Endodermal cell (in vitro differentiated cells): ENCODE measurements at regions not wholly inside any gene's neighbourhood (a gene's known extent, or its start where the extent isn't known, plus 50 kb on each side); places are given as distances from the start of the nearest gene placed in this dataset.

Experiments
- DNase-seq: peaks from one replicate; pipeline ENCODE4 v3.0.0-alpha.2; 2017
- H3K27ac ChIP-seq: 2 replicates; pipeline ENCODE4 v1.5.1; 2013; ENCODE audit warnings: mild to moderate bottlenecking, low read depth, low read length, moderate library complexity
- H3K27me3 ChIP-seq: 2 replicates; pipeline ENCODE4 v1.6.1; 2013; ENCODE audit warnings: mild to moderate bottlenecking, low read length, moderate library complexity; ENCODE audit not compliant: insufficient read depth, control insufficient read depth, poor library complexity, severe bottlenecking
- H3K36me3 ChIP-seq: 2 replicates; pipeline ENCODE4 v1.7.0; 2013; ENCODE audit warnings: mild to moderate bottlenecking, low read length, moderate library complexity; ENCODE audit not compliant: control insufficient read depth, insufficient read depth
- H3K4me1 ChIP-seq: one replicate; pipeline ENCODE4 v1.7.0; 2013; ENCODE audit warnings: low read length; ENCODE audit not compliant: control insufficient read depth, insufficient read depth
- H3K4me3 ChIP-seq: 2 replicates; pipeline ENCODE4 v1.5.1; 2013; ENCODE audit warnings: mild to moderate bottlenecking, low read length, moderate library complexity
- H3K9ac ChIP-seq: 2 replicates; pipeline ENCODE4 v1.6.1; 2013; ENCODE audit warnings: mild to moderate bottlenecking, low read length, moderate library complexity; ENCODE audit not compliant: poor library complexity, severe bottlenecking; ENCODE audit errors: extremely low read depth
- H3K9me3 ChIP-seq: 2 replicates; pipeline ENCODE4 v1.6.1; 2013; ENCODE audit warnings: mild to moderate bottlenecking, low read length, moderate library complexity; ENCODE audit not compliant: control insufficient read depth
- H3K27ac Mint-ChIP-seq: 2 replicates; pipeline ENCODE4 v1.8.0; 2020; ENCODE audit warnings: mixed read lengths
- H3K27me3 Mint-ChIP-seq: 2 replicates; pipeline ENCODE4 v1.8.0; 2021; ENCODE audit warnings: mild to moderate bottlenecking, mixed read lengths; ENCODE audit not compliant: insufficient read depth
- H3K36me3 Mint-ChIP-seq: 2 replicates; pipeline ENCODE4 v1.8.0; 2020; ENCODE audit warnings: low read depth, mixed read lengths
- H3K4me1 Mint-ChIP-seq: 2 replicates; pipeline ENCODE4 v1.8.0; 2020; ENCODE audit warnings: mixed read lengths
- H3K4me3 Mint-ChIP-seq: 2 replicates; pipeline ENCODE4 v1.8.0; 2020; ENCODE audit warnings: mild to moderate bottlenecking, moderate library complexity, mixed read lengths
- H3K9me3 Mint-ChIP-seq: 2 replicates; pipeline ENCODE4 v1.8.0; 2020; ENCODE audit warnings: mild to moderate bottlenecking, mixed read lengths
- CTCF ChIP-seq: fragments of 200-600 bp; sonication (generic); conservative IDR thresholded peaks from 2 replicates; pipeline ENCODE4 v1.5.0; 2021; ENCODE audit warnings: antibody characterized with exemption, mild to moderate bottlenecking
- WGBS, 2 experiments: methylation state at CpG; one replicate each; pipeline versions ENCODE4 v1.1.5 to v1.1.7; 2013; ENCODE audit warnings: missing lambda C conversion rate in 2 of 2, mixed read lengths in 1 of 2; ENCODE audit not compliant: insufficient coverage in 1 of 2, insufficient read length in 1 of 2; 5-methylcytosine and 5-hydroxymethylcytosine counted together

- no peaks in the 10 kb centered on the region for H3K9me3 ChIP-seq
- no peak for TF ChIP-seq CTCF
- no peak overlapping the region for H3K27ac ChIP-seq
- no peak overlapping the region for H3K4me3 ChIP-seq
- H3K4me1 ChIP-seq = no peaks in the 10 kb centered on the region
- Mint-ChIP-seq H3K9me3 (no peaks in the 10 kb centered on the region), H3K4me3 (no peak overlapping the region), H3K27me3 (no peaks in the 10 kb centered on the region), H3K36me3 (peaks cover 1% of the 10 kb centered on the region), H3K4me1 (peaks cover 3% of the 10 kb centered on the region), H3K27ac (no peak overlapping the region)
- no peak for DNase-seq
- no peak overlapping the region for H3K9ac ChIP-seq
- H3K36me3 ChIP-seq = no peaks in the 10 kb centered on the region
- no peaks in the 10 kb centered on the region for H3K27me3 ChIP-seq
Observed at GRCh38 chr20:39944861-39945260, 744.2 kb downstream of the MAFB start.

GRCh38 chr20:39943336-39943735 lies 745.7 kb downstream of the MAFB start:
- no peak overlapping the region for H3K4me3 Mint-ChIP-seq
- Histone ChIP-seq H3K4me1 (no peaks in the 10 kb centered on the region), H3K36me3 (no peaks in the 10 kb centered on the region), H3K27ac (no peak overlapping the region), H3K27me3 (no peaks in the 10 kb centered on the region), H3K4me3 (no peak overlapping the region), H3K9ac (no peak overlapping the region), H3K9me3 (no peaks in the 10 kb centered on the region)
- 93 to 96% methylated on average over 5 to 6 of the region's 6 CpGs for WGBS, 2 experiments
- H3K27ac Mint-ChIP-seq = no peak overlapping the region
- no peak for DNase-seq
- H3K9me3 Mint-ChIP-seq = no peaks in the 10 kb centered on the region
- TF ChIP-seq CTCF = no peak
- H3K36me3 Mint-ChIP-seq = peaks cover 1% of the 10 kb centered on the region
- no peaks in the 10 kb centered on the region for H3K27me3 Mint-ChIP-seq
- peaks cover 2% of the 10 kb centered on the region for H3K4me1 Mint-ChIP-seq

- H3K27ac Mint-ChIP-seq = no peak overlapping the region
- Histone ChIP-seq H3K9ac (no peak overlapping the region), H3K27ac (no peak overlapping the region), H3K36me3 (no peaks in the 10 kb centered on the region), H3K27me3 (no peaks in the 10 kb centered on the region), H3K9me3 (no peaks in the 10 kb centered on the region), H3K4me3 (no peak overlapping the region), H3K4me1 (no peaks in the 10 kb centered on the region)
- no peak for DNase-seq
- peaks cover 1% of the 10 kb centered on the region for H3K36me3 Mint-ChIP-seq
- WGBS, 2 experiments = 94% methylated on average over 1 of the region's 1 CpG; no CpG with 5 or more reads in 1 of the 2 experiments
- no peaks in the 10 kb centered on the region for H3K9me3 Mint-ChIP-seq
- peaks cover 2% of the 10 kb centered on the region for H3K4me1 Mint-ChIP-seq
- no peak for TF ChIP-seq CTCF
- H3K4me3 Mint-ChIP-seq = no peak overlapping the region
- H3K27me3 Mint-ChIP-seq = no peaks in the 10 kb centered on the region
Observed at GRCh38 chr20:39941245-39941644, 747.8 kb downstream of the MAFB start.
